Ovary (tissue), 3 donors: ENCODE measurements at regions not wholly inside any gene's neighbourhood (a gene's known extent, or its start where the extent isn't known, plus 50 kb on each side); places are given as distances from the start of the nearest gene placed in this dataset.

Source experiments
- CTCF ChIP-seq, 3 donors: fragments of 450-650 bp in 2 of 3; fragments of 200-600 bp in 1 of 3; IDR thresholded peaks; one replicate each; pipeline versions ENCODE4 v1.5.1 to v1.8.0; 2016 to 2022; ENCODE audit warnings: antibody characterized with exemption in 3 of 3, mild to moderate bottlenecking in 1 of 3
- POLR2A ChIP-seq: fragments of 450-650 bp; IDR thresholded peaks from one replicate; pipeline ENCODE4 v1.6.1; 2017; ENCODE audit warnings: antibody characterized with exemption, mild to moderate bottlenecking, moderate library complexity
- donor health status: DM: no; HTN: no; CAD: no.

GRCh38 chr7:125074141-125074540 is 144.5 kb upstream of the POT1 start:
- no peak for TF ChIP-seq CTCF (IDR thresholded peaks at IDR 0.05)
- TF ChIP-seq POLR2A: no peak
